Endodermal cell (in vitro differentiated cells): ENCODE measurements at regions not wholly inside any gene's neighbourhood (a gene's known extent, or its start where the extent isn't known, plus 50 kb on each side); places are given as distances from the start of the nearest gene placed in this dataset.
"Not testable (repeated sequence)": the region's sequence is repeated elsewhere in the genome, so short reads cannot be mapped to it uniquely, and the experiment has no call there.

Source experiments
- DNase-seq: peaks from one replicate; pipeline ENCODE4 v3.0.0-alpha.2; 2017
- H3K27ac ChIP-seq: 2 replicates; pipeline ENCODE4 v1.5.1; 2013; ENCODE audit warnings: mild to moderate bottlenecking, low read depth, low read length, moderate library complexity
- H3K27me3 ChIP-seq: 2 replicates; pipeline ENCODE4 v1.6.1; 2013; ENCODE audit warnings: mild to moderate bottlenecking, low read length, moderate library complexity; ENCODE audit not compliant: insufficient read depth, control insufficient read depth, poor library complexity, severe bottlenecking
- H3K36me3 ChIP-seq: 2 replicates; pipeline ENCODE4 v1.7.0; 2013; ENCODE audit warnings: mild to moderate bottlenecking, low read length, moderate library complexity; ENCODE audit not compliant: control insufficient read depth, insufficient read depth
- H3K4me1 ChIP-seq: one replicate; pipeline ENCODE4 v1.7.0; 2013; ENCODE audit warnings: low read length; ENCODE audit not compliant: control insufficient read depth, insufficient read depth
- H3K4me3 ChIP-seq: 2 replicates; pipeline ENCODE4 v1.5.1; 2013; ENCODE audit warnings: mild to moderate bottlenecking, low read length, moderate library complexity
- H3K9ac ChIP-seq: 2 replicates; pipeline ENCODE4 v1.6.1; 2013; ENCODE audit warnings: mild to moderate bottlenecking, low read length, moderate library complexity; ENCODE audit not compliant: poor library complexity, severe bottlenecking; ENCODE audit errors: extremely low read depth
- H3K9me3 ChIP-seq: 2 replicates; pipeline ENCODE4 v1.6.1; 2013; ENCODE audit warnings: mild to moderate bottlenecking, low read length, moderate library complexity; ENCODE audit not compliant: control insufficient read depth
- H3K27ac Mint-ChIP-seq: 2 replicates; pipeline ENCODE4 v1.8.0; 2020; ENCODE audit warnings: mixed read lengths
- H3K27me3 Mint-ChIP-seq: 2 replicates; pipeline ENCODE4 v1.8.0; 2021; ENCODE audit warnings: mild to moderate bottlenecking, mixed read lengths; ENCODE audit not compliant: insufficient read depth
- H3K36me3 Mint-ChIP-seq: 2 replicates; pipeline ENCODE4 v1.8.0; 2020; ENCODE audit warnings: low read depth, mixed read lengths
- H3K4me1 Mint-ChIP-seq: 2 replicates; pipeline ENCODE4 v1.8.0; 2020; ENCODE audit warnings: mixed read lengths
- H3K4me3 Mint-ChIP-seq: 2 replicates; pipeline ENCODE4 v1.8.0; 2020; ENCODE audit warnings: mild to moderate bottlenecking, moderate library complexity, mixed read lengths
- H3K9me3 Mint-ChIP-seq: 2 replicates; pipeline ENCODE4 v1.8.0; 2020; ENCODE audit warnings: mild to moderate bottlenecking, mixed read lengths
- CTCF ChIP-seq: fragments of 200-600 bp; sonication (generic); conservative IDR thresholded peaks from 2 replicates; pipeline ENCODE4 v1.5.0; 2021; ENCODE audit warnings: antibody characterized with exemption, mild to moderate bottlenecking
- WGBS, 2 experiments: methylation state at CpG; one replicate each; pipeline versions ENCODE4 v1.1.5 to v1.1.7; 2013; ENCODE audit warnings: missing lambda C conversion rate in 2 of 2, mixed read lengths in 1 of 2; ENCODE audit not compliant: insufficient coverage in 1 of 2, insufficient read length in 1 of 2; 5-methylcytosine and 5-hydroxymethylcytosine counted together

- Mint-ChIP-seq H3K4me1 (peaks cover 14% of the 10 kb centered on the region), H3K27ac (no peak overlapping the region), H3K27me3 (peaks cover 24% of the 10 kb centered on the region), H3K4me3 (no peak overlapping the region), H3K9me3 (no peaks in the 10 kb centered on the region), H3K36me3 (no peaks in the 10 kb centered on the region)
- Histone ChIP-seq H3K9ac (no peak overlapping the region), H3K4me1 (no peaks in the 10 kb centered on the region), H3K9me3 (no peaks in the 10 kb centered on the region), H3K36me3 (no peaks in the 10 kb centered on the region), H3K4me3 (no peak overlapping the region), H3K27me3 (peaks cover 55% of the 10 kb centered on the region), H3K27ac (no peak overlapping the region)
- DNase-seq: no peak
- no peak for TF ChIP-seq CTCF
Measured at GRCh38 chr5:87729781-87730180, 317.1 kb upstream of the CCNH start.

- Mint-ChIP-seq H3K36me3 (peaks cover 6% of the 10 kb centered on the region), H3K4me1 (peaks cover 10% of the 10 kb centered on the region), H3K27ac (no peak overlapping the region), H3K27me3 (no peaks in the 10 kb centered on the region), H3K4me3 (no peak overlapping the region), H3K9me3 (peaks cover 27% of the 10 kb centered on the region)
- Histone ChIP-seq H3K27ac (no peak overlapping the region), H3K9me3 (peaks cover 25% of the 10 kb centered on the region), H3K36me3 (no peaks in the 10 kb centered on the region), H3K4me1 (no peaks in the 10 kb centered on the region), H3K4me3 (no peak overlapping the region), H3K27me3 (no peaks in the 10 kb centered on the region), H3K9ac (no peak overlapping the region)
- 55 to 80% methylated on average over 2 to 3 of the region's 3 CpGs for WGBS, 2 experiments
- no peak for DNase-seq
- TF ChIP-seq CTCF: no peak
Measured at GRCh38 chr5:87722286-87722685, 309.6 kb upstream of the CCNH start.

GRCh38 chr5:87718224-87718925, 305.6 kb upstream of the CCNH start:
- not testable (repeated sequence) for H3K27ac ChIP-seq, H3K27me3 Mint-ChIP-seq, H3K4me3 Mint-ChIP-seq, H3K36me3 ChIP-seq, H3K4me1 Mint-ChIP-seq, H3K36me3 Mint-ChIP-seq, DNase-seq, H3K27me3 ChIP-seq, H3K9ac ChIP-seq, H3K4me3 ChIP-seq, H3K4me1 ChIP-seq, H3K27ac Mint-ChIP-seq
- peaks cover 29% of the 10 kb centered on the region for H3K9me3 Mint-ChIP-seq
- WGBS, 2 experiments: 88 to 91% methylated on average over 11 to 15 of the region's 15 CpGs
- peaks cover 27% of the 10 kb centered on the region for H3K9me3 ChIP-seq

- no peak overlapping the region for H3K4me3 ChIP-seq
- DNase-seq: no peak
- Mint-ChIP-seq H3K36me3 (peaks cover 6% of the 10 kb centered on the region), H3K4me1 (peaks cover 8% of the 10 kb centered on the region), H3K27ac (no peak overlapping the region), H3K4me3 (no peak overlapping the region), H3K27me3 (no peaks in the 10 kb centered on the region), H3K9me3 (peaks cover 29% of the 10 kb centered on the region)
- no peaks in the 10 kb centered on the region for H3K36me3 ChIP-seq
- H3K9me3 ChIP-seq: peaks cover 27% of the 10 kb centered on the region
- TF ChIP-seq CTCF: no peak
- H3K9ac ChIP-seq: no peak overlapping the region
- H3K27me3 ChIP-seq: no peaks in the 10 kb centered on the region
- WGBS, 2 experiments: 89 to 93% methylated on average over 1 to 2 of the region's 2 CpGs
- H3K4me1 ChIP-seq: no peaks in the 10 kb centered on the region
- no peak overlapping the region for H3K27ac ChIP-seq
Measured at GRCh38 chr5:87717761-87718160, 305.0 kb upstream of the CCNH start.
